ENCODE measurements at regions not wholly inside any gene's neighbourhood (a gene's known extent, or its start where the extent isn't known, plus 50 kb on each side); places are given as distances from the start of the nearest gene placed in this dataset.

- TF ChIP-seq CTCF (IDR thresholded peaks at IDR 0.05; ENCODE audit: insufficient read depth, low read depth, low read length) = no peak
- no peak for TF ChIP-seq EZH2 (IDR thresholded peaks at IDR 0.05; ENCODE audit: insufficient read depth, low read length)
These were observed 59.6 kb upstream of the ABL1 start for GRCh38 chr9:130775336-130775991.
